ENCODE measurements at regions not wholly inside any gene's neighbourhood (a gene's known extent, or its start where the extent isn't known, plus 50 kb on each side); places are given as distances from the start of the nearest gene placed in this dataset.

GRCh38 chr5:153437251-153437650 lies 53.2 kb upstream of the GRIA1 start:
- TF ChIP-seq TAF1 (IDR thresholded peaks at IDR 0.05; ENCODE audit: borderline replicate concordance, low read depth, low read length) (no peak), POLR2AphosphoS5 (IDR thresholded peaks at IDR 0.05; ENCODE audit: low read depth, low read length) (no peak), POLR2A (IDR thresholded peaks at IDR 0.05; ENCODE audit: low read depth, low read length) (no peak)
- DNase-seq (ENCODE audit: insufficient read length) (no peak), FAIRE-seq (no peak)

GRCh38 chr5:153439130-153439529 lies 51.3 kb upstream of the GRIA1 start:
- FAIRE-seq = no peak

More at GRCh38 chr5:153439130-153439529, 51.3 kb upstream of the GRIA1 start:
- DNase-seq (ENCODE audit: insufficient read length) = no peak
- TF ChIP-seq TAF1 (IDR thresholded peaks at IDR 0.05; ENCODE audit: borderline replicate concordance, low read depth, low read length) (no peak), POLR2AphosphoS5 (IDR thresholded peaks at IDR 0.05; ENCODE audit: low read depth, low read length) (no peak), POLR2A (IDR thresholded peaks at IDR 0.05; ENCODE audit: low read depth, low read length) (no peak)
